ENCODE measurements at regions not wholly inside any gene's neighbourhood (a gene's known extent, or its start where the extent isn't known, plus 50 kb on each side); places are given as distances from the start of the nearest gene placed in this dataset.

- DNase-seq (ENCODE audit: low spot score), result no peak
Measured at GRCh38 chrX:68945081-68945602, 116.3 kb downstream of the EFNB1 start.

DNA sequence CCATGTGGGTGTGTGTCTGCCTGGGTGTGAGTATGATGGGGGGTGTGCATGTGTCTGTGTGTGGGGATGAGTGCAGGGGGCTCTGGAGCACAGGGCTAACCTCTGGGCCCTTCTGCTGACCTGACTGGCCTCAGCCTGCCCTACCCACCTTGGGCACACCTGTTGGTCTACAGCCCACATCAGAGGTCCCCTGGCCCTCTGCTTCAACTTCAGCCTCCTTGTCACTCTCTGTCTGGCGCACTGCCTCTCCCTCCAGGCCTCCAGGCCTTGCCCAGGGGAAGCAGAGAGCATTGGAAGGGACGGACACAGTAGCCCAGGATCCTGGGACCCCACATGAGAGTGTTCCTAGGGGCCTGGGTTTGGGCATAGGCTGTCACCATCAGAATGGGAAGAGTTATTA, 115.4 kb downstream of the EFNB1 start:
- no peak for DNase-seq (ENCODE audit: low spot score)

GRCh38 chrX:68942840-68943239, 114.0 kb downstream of the EFNB1 start:
- no peak for DNase-seq (ENCODE audit: low spot score)

- no peak for DNase-seq (ENCODE audit: low spot score)
Measured at GRCh38 chrX:68942104-68942503, 113.3 kb downstream of the EFNB1 start.

DNA sequence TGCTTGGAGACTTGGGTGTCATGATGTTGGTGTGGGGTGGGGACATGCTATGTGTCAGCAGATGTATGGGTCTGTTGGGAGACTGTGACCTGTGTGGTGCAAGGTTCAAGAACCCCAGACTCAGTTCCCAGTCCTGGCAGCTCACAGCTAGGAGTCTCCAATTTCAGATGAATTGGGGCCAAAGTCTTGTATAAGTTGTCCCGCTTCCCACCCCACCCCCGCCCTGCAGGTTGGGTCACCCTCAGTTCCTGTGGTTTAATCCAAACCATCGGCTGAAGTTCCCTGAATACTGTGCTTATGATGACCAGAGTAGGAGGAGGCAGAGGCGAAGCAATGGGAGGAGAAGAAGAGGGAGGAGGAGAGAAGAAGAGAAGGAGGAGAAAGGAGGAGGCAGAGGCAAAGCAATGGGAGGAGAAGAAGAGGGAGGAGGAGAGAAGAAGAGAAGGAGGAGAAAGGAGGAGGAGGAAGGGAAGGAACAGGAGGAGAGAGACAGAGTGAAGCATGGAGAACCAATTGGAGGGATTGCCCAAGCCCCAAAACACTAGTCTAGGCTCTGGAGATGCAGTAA, 112.6 kb downstream of the EFNB1 start:
- DNase-seq (ENCODE audit: low spot score), result no peak

DNA sequence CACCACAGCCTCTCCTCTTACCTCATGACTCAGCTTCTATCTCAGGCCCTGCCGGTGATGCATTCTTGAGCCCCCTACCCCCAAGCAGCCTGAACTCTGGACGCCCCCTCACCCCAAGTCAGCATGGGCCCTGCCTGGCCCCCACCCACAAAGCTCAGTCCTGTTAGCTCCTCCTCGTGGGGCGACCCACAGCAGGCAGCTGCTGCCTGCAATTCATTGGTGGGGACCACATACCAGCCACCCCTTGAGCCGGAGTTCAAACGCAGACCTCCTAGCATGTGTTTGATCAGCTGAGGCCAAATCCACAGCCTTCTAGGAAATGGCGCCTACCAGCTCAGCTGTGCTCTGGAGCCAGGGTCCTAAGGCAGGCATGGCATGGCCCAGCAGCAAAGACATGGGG, 111.8 kb downstream of the EFNB1 start:
- DNase-seq (ENCODE audit: low spot score), result no peak

- DNase-seq (ENCODE audit: low spot score), result no peak
Measured at GRCh38 chrX:68939868-68940267, 111.0 kb downstream of the EFNB1 start.

GRCh38 chrX:68938244-68939004, 109.6 kb downstream of the EFNB1 start:
- no peak for DNase-seq (ENCODE audit: low spot score)

GRCh38 chrX:68937581-68937980, 108.8 kb downstream of the EFNB1 start:
- no peak for DNase-seq (ENCODE audit: low spot score)

DNA sequence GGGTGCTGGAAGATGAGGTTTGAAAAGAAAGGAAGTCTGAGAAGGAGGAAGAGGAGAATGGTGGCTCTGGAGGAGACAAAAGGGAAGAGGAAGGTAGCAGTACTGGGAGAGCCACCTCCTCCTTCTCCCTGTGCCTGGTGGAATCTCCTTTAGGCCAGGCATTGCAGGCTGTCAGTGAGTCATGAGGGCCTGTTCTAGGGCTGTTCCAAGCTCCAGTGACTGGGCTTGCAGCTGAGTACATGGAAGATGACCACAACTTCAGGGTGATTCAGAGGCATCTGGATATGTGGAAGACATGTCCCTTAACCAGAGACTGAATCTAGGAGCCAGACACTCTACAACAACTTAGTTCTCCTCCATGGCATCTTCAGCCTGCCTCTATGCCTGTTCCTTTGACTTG, 107.8 kb downstream of the EFNB1 start:
- no peak for DNase-seq (ENCODE audit: low spot score)

- DNase-seq (ENCODE audit: low spot score), result no peak
Measured at GRCh38 chrX:68936126-68936525, 107.3 kb downstream of the EFNB1 start.

DNA sequence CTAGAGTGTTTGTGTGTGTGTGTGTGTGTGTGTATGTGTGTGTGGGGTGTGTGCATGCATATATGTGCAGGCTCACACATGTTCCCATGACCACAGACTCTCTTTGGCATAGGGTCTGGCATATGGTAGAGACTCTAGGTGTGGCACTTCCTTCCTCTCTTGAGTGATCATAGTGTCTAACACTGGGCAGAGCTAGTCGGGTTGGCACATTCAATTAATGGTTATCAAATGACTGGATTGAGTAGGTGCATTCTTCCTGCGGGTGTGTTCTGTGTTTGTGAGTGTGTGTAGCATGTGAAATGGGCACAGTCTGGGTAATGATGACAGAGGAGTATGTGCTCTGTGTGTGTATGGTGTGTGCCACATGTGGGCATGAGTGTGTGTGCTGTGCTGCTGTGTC, 106.5 kb downstream of the EFNB1 start:
- no peak for DNase-seq (ENCODE audit: low spot score)

- no peak for DNase-seq (ENCODE audit: low spot score)
Measured at GRCh38 chrX:68934922-68935321, 106.1 kb downstream of the EFNB1 start.

DNA sequence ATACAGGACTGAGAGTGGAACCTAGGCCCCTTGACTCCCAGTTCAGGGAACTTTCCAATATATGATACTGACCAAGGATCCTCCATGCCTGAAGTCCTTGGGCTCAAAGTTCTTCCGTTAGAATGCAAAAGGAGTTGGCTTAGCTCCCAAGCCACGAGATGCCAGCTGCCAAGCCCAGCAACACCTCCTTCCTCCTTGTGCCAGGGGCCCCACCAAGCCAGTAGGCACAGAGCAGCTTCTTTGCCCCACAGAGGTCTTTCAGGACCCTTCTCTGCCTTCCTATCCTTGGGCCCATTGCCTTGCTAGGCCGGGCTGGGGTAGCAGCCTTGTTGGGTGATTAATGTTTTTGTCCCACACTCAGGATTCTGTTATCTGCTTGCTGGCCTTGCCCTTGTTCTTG, 105.6 kb downstream of the EFNB1 start:
- DNase-seq (ENCODE audit: low spot score), result no peak

- no peak for DNase-seq (ENCODE audit: low spot score)
Measured at GRCh38 chrX:68932611-68933010, 103.8 kb downstream of the EFNB1 start.

DNA sequence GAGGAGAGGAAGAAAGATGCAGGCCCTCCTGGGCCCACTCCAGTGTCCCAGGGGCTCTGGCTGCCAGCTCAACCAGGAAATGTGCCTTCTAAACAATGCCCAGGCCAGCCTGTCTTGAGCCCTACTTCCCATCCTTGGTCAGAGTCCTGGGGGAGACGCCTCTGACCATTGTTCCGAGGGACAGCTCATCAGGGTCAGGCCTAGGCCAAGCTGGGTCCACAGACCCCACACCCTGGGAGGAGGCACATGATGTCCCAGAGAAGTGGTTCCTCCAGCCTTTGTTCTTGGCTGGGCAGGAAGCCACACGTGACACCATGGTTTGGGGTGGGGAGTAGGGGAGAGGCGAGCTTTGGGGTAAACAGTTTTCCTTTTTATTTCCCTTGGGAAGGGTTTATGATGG, 102.5 kb downstream of the EFNB1 start:
- DNase-seq (ENCODE audit: low spot score), result no peak

- no peak for DNase-seq (ENCODE audit: low spot score)
Measured at GRCh38 chrX:68930542-68931317, 101.9 kb downstream of the EFNB1 start.

GRCh38 chrX:68929332-68930150, 100.7 kb downstream of the EFNB1 start:
- no peak for DNase-seq (ENCODE audit: low spot score)

DNA sequence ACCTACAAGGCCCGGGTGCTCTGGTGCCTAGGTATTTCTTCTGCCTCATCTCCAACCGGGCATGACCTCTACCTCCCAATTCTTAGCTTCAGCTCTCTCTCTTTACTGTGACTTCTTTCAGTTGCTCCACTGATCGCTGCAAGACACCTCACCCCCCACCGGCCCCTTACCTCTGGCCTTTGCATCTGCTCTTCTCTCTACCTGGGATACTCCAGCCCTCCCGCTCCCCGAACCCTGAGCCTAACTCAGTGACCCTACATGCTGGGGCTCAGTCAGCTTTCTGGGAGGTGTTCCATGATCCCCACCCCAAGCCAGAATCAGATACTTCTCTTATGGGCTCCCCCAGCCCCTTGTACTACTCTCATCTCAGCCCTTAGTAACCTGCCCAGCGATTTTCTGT, 99.6 kb downstream of the EFNB1 start:
- no peak for DNase-seq (ENCODE audit: low spot score)

DNA sequence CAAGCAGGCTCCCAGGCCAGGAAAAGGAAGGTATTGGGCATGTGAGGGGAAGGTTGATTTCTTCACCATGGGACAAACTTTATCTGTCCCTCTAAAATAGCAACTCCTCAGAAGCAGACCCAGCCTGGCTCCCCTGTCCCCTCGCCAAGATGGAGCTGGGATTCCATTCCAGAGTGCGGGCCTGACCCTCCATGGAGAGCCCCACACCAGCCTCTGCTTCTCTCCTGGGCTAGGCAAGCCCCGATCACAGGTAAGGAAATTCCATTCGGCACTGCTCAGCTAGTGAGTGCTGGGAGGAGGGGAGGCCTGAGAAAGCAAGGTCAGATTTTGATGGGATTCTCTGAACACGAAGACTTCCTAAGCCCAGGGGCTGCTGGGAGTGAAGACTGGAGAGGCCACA, 98.4 kb downstream of the EFNB1 start:
- no peak for DNase-seq (ENCODE audit: low spot score)

DNA sequence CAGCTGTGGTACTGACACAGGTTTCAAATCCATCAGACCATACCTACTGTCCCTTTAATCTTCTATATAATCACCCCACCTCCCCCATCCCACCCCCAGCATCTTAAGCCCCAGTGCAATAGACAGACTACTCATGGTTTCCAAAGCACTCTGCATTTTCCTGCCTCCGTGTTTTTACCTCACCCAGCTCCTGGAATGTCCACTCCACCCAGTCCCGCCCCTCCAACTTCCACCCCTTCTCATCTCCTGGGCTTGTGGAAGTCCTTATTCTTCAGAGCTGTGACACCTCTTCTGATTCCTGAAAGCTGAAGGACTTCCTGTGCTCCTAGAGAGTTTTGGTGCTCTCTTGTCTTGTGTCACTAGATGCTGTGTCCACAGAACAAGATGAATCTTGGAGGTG, 94.3 kb downstream of the EFNB1 start:
- DNase-seq (ENCODE audit: low spot score), result no peak

DNA sequence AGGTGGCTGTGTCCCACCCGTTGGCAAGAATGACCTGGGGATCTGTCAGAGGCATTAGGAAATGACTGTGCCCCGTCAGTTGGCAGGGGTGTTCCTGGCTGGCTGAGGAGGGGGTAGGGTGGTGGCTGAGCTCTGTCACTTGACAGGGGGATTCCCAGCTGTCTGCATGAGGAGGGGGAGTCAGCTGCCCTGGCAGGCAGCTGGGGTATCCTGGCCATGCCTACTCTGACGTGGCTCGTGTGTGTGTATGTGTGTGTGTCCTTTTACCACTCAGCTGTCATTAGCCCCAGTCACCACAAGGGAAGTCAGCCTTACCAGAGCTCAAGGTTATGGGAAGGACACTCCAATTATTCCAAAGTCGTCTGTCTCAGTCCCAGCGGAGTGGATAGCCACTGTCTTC, 93.2 kb downstream of the EFNB1 start:
- DNase-seq (ENCODE audit: low spot score), result no peak
